ENCODE measurements at regions not wholly inside any gene's neighbourhood (a gene's known extent, or its start where the extent isn't known, plus 50 kb on each side); places are given as distances from the start of the nearest gene placed in this dataset.
A peak's percentile ranks its signal among the peaks of the same experiment; 100 is the strongest.

DNA sequence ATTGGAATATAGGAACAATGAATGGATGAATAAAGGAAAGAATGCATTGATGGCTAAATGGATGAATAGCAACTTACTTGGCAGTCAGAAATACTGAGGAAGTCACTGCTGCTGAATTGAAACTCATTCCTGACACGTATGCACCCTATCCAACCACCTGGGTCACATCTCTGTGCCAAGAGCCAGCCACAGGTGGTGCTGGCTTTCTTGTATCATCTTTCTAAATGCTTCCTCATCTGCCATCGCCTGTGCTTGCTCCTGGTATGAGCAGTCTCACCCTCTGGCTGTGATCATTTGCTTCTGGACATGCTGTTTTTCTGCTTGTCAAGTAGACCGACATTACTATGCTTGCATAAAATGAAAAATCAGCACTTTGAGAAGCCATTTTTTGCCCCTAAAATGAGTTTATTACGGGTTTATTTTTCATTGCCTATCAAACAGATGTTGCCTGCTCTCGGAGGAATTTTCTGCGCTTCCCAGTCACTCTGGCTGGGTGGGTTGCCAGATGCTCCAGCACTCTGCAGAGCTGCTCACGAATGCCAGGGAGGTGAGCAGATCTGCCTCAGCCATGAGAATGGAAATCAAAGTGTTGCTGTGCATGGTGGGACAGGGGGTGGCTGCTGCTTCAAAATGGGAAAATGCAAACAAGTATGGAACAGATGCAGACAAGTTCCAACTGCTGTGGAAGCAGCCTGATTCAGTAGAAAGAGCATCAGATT is 1349.6 kb upstream of the CDH8 start:
- no peak overlapping the region for H3K4me3 ChIP-seq (ENCODE audit: low read depth, low read length)

DNA sequence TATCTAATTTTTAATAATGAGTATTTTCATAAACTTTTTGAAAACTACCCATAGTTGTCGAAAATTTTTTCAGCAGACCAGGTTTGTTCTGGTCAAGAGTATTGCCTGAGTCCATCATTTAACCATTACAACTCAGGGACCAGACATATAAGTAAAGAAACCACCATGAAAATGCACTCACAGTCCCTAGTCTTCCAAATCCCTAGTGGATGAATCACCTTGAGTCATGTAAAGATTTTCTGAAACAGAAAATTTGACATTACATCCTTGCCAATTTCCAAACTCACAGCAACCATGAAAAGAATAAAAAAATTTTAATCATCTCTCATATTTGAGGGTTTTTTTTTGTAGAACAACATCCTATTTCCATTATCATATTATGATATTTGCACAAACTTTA is 1337.5 kb upstream of the CDH8 start:
- no peak for DNase-seq (ENCODE audit: low read depth)
- H3K4me3 ChIP-seq (ENCODE audit: low read depth, low read length), result no peak overlapping the region

More for the DNA sequence above, 1349.6 kb upstream of the CDH8 start:
- DNase-seq (ENCODE audit: low read depth), result no peak

GRCh38 chr16:63372815-63373214 is 1336.6 kb upstream of the CDH8 start:
- H3K4me3 ChIP-seq (ENCODE audit: low read depth, low read length), result no peak overlapping the region
- DNase-seq (ENCODE audit: low read depth), result no peak

DNA sequence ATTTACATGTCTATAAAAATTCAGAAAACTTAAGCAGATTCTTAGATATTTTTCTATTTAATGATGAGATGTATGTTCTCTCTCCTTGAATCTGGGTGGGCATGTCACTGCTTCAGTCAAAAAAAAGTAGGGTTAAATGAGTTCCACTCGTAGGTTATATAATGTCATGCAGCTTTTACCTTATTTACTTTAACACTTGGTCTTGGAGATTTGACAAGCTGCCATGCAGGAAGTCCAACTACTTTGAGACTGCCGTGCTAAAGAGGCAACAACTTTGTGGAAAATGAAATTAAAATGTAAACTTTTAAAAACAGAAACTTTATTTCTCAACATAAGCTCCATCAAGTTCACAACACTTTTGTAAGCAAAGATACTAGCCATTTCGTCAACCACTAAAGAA is 1336.0 kb upstream of the CDH8 start:
- no peak for DNase-seq (ENCODE audit: low read depth)
- no peak overlapping the region for H3K4me3 ChIP-seq (ENCODE audit: low read depth, low read length)

DNA sequence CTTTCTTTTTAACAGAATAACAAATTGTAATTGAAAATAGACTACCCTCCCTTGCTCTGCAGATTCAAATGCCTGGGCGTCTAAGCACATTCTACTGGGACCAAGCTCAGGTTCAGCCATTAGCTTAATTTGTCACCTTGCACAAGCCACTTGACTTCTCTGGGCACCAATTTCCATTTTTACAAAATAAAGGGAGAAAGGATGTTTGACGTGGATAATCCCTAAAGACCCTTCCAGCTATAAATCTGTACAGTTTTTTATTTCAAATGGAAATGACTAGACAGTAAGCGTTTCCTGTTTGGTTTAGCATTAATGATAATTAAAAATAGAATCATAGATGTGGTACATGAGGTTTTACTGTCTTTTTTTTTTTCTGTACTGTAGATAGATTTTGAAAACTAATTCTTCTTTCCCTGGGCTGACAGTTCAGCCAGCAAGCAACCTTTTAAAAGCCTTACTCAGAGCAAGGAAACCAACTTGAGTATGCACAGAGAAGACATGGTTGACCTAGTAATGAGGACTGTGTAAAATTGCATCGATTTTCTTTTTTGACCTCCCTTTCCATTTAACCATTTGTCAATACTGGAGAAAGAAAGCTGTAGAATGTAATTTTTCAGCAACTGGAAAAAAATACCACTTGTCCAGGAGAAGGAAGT is 1329.5 kb upstream of the CDH8 start:
- H3K4me3 ChIP-seq (ENCODE audit: low read depth, low read length), result no peak overlapping the region
- no peak for DNase-seq (ENCODE audit: low read depth)

GRCh38 chr16:63363738-63364137 is 1327.5 kb upstream of the CDH8 start:
- no peak for DNase-seq (ENCODE audit: low read depth)
- no peak overlapping the region for H3K4me3 ChIP-seq (ENCODE audit: low read depth, low read length)

- no peak overlapping the region for H3K4me3 ChIP-seq (ENCODE audit: low read depth, low read length)
- peak; percentile 10 for DNase-seq (ENCODE audit: low read depth)
These were observed 1324.9 kb upstream of the CDH8 start for GRCh38 chr16:63361032-63361624.

- no peak overlapping the region for H3K4me3 ChIP-seq (ENCODE audit: low read depth, low read length)
- DNase-seq (ENCODE audit: low read depth), result no peak
These were observed 1313.7 kb upstream of the CDH8 start for GRCh38 chr16:63349961-63350360.

- H3K4me3 ChIP-seq (ENCODE audit: low read depth, low read length), result no peak overlapping the region
- no peak for DNase-seq (ENCODE audit: low read depth)
These were observed 1309.8 kb upstream of the CDH8 start for GRCh38 chr16:63346000-63346399.

DNA sequence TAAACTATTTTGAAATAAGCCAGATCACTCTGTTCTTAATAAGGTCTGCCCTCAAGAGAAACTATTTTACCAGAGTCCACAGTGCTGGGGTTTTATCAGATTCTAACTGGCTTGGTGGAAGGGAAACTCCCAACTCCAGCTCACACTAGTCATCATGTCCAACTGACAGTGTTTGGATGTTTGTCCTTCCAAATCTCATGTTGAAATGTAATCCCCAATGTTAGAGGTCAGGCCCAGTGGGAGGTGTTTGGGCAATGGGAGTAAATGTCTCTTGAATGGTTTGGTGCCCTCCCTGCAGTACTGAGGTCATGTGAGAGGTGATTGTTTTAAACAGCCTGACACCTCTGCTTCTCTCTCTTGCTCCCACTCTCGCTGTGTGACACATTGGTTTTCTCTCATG is 1301.0 kb upstream of the CDH8 start:
- DNase-seq (ENCODE audit: low read depth), result no peak
- H3K4me3 ChIP-seq (ENCODE audit: low read depth, low read length), result no peak overlapping the region

DNA sequence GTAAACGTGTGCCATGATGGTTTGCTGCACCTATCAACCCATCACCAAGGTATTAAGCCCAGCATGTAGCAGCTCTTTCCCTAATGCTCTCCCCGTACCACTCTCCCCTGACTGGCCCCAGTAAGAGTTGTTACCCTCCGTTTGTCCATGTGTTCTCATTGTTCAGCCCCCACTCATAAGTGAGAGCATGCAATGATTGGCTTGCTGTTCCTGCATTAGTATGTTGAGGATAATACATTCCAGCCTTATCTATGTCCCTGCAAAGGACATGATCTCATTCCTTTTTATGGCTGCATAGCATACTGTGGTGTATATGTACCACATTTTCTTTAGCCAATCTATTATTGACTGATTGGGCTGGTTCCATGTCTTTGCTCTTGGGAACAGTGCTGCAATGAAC is 1294.9 kb upstream of the CDH8 start:
- no peak overlapping the region for H3K4me3 ChIP-seq (ENCODE audit: low read depth, low read length)
- DNase-seq (ENCODE audit: low read depth), result no peak

DNA sequence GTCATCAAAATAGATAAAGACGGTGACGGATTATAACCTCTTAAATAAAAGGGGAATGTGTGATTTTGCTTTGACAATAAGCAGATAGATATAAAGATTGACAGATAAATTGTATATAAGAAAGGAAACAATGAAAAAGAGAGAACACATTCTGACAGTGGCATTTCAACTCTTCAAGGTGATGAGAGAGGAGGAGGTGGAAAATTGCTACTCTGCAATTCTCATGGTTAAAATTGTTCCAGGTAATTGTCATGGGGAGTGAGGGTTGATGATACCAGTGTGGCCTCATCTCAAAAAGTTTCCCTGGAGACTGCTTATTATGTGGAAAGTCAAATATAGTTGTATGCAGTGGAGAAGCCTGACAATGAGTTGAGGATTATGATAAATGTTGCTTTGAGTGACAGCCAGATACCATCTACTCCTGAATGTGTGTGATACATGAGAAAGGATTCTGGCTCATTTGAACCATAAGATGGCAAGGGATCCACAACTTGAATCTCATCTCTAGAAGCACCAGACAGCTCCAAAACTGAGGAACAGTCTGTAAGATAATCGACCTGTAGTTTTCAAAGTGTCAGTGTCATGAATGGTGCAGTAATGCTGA is 1290.6 kb upstream of the CDH8 start:
- no peak for DNase-seq (ENCODE audit: low read depth)
- no peak overlapping the region for H3K4me3 ChIP-seq (ENCODE audit: low read depth, low read length)

DNA sequence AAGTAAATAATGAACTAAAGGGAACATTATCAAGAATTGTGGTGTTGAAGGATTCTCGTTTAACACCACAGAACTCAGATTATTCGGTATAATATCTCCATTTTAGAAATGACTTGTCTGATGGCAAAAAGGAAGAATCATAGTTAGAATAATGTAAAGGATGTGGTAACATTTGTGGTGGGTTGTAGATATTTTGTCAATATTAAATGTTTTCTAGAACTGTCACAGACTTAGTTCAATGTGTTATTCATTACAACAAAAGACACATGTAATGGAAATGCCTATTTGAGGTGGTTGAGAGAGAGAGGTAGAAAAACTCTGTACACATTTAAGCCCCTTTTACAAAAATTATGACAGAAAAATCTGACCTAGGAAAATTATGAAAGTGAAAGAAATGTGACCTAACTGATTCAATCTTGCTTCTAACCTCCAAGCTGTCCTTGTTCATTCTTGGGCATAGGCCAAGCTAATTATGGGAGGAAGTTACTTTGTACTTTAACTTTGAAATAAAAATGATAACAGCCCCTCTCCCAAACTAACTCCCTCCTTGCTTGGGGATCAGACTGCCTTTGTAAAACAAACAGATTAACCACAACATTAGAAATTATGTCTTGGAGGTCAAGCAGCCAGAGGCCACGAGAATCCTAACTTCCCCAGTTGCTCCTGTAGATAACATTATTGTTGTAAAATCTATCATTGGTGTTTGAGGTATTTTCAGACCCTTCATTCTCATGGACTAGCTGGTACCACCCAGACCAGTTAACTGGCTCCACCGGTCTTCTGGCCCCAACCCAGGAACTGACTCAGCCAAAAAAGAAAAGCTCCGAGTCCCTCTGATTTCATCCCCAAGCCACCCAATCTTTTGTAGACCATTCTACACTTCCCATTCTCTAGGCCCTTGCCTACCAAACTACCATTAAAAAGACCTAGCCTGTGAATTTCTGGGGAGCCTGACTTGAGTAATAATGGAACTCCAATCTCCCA is 1287.8 kb upstream of the CDH8 start:
- no peak for DNase-seq (ENCODE audit: low read depth)

GRCh38 chr16:63323055-63323454 is 1286.8 kb upstream of the CDH8 start:
- no peak overlapping the region for H3K4me3 ChIP-seq (ENCODE audit: low read depth, low read length)
- DNase-seq (ENCODE audit: low read depth), result no peak

More for the DNA sequence above, 1287.8 kb upstream of the CDH8 start:
- H3K4me3 ChIP-seq (ENCODE audit: low read depth, low read length), result no peak overlapping the region

- no peak for DNase-seq (ENCODE audit: low read depth)
- no peak overlapping the region for H3K4me3 ChIP-seq (ENCODE audit: low read depth, low read length)
These were observed 1279.0 kb upstream of the CDH8 start for GRCh38 chr16:63315229-63315628.

- DNase-seq (ENCODE audit: low read depth), result no peak
These were observed 1276.1 kb upstream of the CDH8 start for GRCh38 chr16:63312346-63312745.

DNA sequence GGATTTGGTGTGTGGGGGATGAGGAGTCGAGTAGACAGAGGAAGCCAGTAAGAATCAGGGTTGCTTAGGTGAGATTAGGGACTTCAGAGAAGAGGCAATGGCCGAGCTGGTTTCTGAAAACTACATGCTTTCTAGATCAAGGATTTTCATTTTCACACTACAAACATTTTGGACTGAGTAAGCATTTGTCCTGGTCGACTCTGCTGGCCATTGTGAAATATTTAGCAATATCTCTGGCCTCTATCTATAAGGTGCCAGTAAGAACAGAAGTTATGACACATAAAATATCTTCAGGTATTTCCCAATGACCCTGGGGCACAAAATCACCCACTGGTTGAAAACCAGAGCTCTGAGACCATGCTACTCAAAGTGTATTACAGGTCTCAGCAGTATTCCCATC is 1275.1 kb upstream of the CDH8 start:
- DNase-seq (ENCODE audit: low read depth), result no peak
- no peak overlapping the region for H3K4me3 ChIP-seq (ENCODE audit: low read depth, low read length)

More at GRCh38 chr16:63312346-63312745, 1276.1 kb upstream of the CDH8 start:
- H3K4me3 ChIP-seq (ENCODE audit: low read depth, low read length), result no peak overlapping the region

DNA sequence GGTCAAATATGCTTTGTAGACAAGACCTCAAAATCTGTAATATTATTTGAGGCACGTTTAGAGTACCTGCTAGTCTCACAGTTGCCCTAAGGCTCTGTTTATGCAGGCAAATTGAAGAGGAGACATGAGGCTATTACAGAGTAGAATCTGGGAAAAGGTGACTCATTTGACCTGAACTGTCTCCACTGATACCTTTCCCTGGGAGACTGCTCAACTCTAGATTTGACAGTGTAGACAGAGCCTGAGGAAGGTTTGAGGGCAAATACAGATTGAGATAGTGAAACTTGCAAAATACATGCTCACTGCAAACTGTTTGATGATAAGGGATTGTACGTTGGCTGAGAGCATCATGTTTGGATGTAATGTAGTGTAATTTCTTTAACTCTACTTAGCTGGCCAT is 1266.6 kb upstream of the CDH8 start:
- DNase-seq (ENCODE audit: low read depth), result no peak
- H3K4me3 ChIP-seq (ENCODE audit: low read depth, low read length), result no peak overlapping the region

GRCh38 chr16:63301349-63301748 is 1265.1 kb upstream of the CDH8 start:
- no peak for DNase-seq (ENCODE audit: low read depth)
- H3K4me3 ChIP-seq (ENCODE audit: low read depth, low read length), result no peak overlapping the region

Measured in skeletal muscle cell (primary cell).